DMS79 treated with DMSO at 0.1 percent for 48 hours (cell line): ENCODE measurements at regions not wholly inside any gene's neighbourhood (a gene's known extent, or its start where the extent isn't known, plus 50 kb on each side); places are given as distances from the start of the nearest gene placed in this dataset.

Source experiments
- DNase-seq: peaks from one replicate; lab custom pipeline; 2025; lab: John Stamatoyannopoulos, UW

GRCh38 chr7:140242057-140243031 lies 65.6 kb upstream of the KDM7A start:
- peak; percentile 37 for DNase-seq

GRCh38 chr7:140239653-140239935 lies 62.8 kb upstream of the KDM7A start:
- no peak for DNase-seq

GRCh38 chr7:140238778-140239652 lies 62.2 kb upstream of the KDM7A start:
- DNase-seq = peak; percentile 90

- no peak for DNase-seq
Measured at GRCh38 chr7:140237390-140237789, 60.6 kb upstream of the KDM7A start.

GRCh38 chr7:140236626-140237025 lies 59.8 kb upstream of the KDM7A start:
- no peak for DNase-seq

GRCh38 chr7:140235114-140235513 lies 58.3 kb upstream of the KDM7A start:
- DNase-seq = no peak

- DNase-seq = no peak
Measured at GRCh38 chr7:140232957-140233917, 56.5 kb upstream of the KDM7A start.

- peak; percentile 57 for DNase-seq
Measured at GRCh38 chr7:140231771-140232491, 55.1 kb upstream of the KDM7A start.

GRCh38 chr7:140230861-140231770 lies 54.3 kb upstream of the KDM7A start:
- peak; percentile 86 for DNase-seq

- no peak for DNase-seq
Measured at GRCh38 chr7:140230516-140230860, 53.7 kb upstream of the KDM7A start.

- peak; percentile 32 for DNase-seq
Measured at GRCh38 chr7:140229591-140230515, 53.1 kb upstream of the KDM7A start.

- DNase-seq = no peak
Measured at GRCh38 chr7:140229101-140229525, 52.3 kb upstream of the KDM7A start.
